Stimulated activated CD8-positive, alpha-beta memory T cell treated with anti-CD3 and anti-CD28 coated beads, Interleukin-2, amount 100 ng/mL, for 1 hour (primary cell): ENCODE measurements at regions not wholly inside any gene's neighbourhood (a gene's known extent, or its start where the extent isn't known, plus 50 kb on each side); places are given as distances from the start of the nearest gene placed in this dataset.

ENCODE experiments used
- DNase-seq, 2 donors: peaks; one replicate each; pipeline ENCODE4 v3.0.0-alpha.2; 2020; ENCODE audit warnings: low read depth in 2 of 2

- no peak for DNase-seq
These were observed 65.6 kb upstream of the KDM7A start for GRCh38 chr7:140242057-140243031.

GRCh38 chr7:140239653-140239935, 62.8 kb upstream of the KDM7A start:
- DNase-seq: no peak

GRCh38 chr7:140238778-140239652, 62.2 kb upstream of the KDM7A start:
- no peak for DNase-seq

GRCh38 chr7:140237390-140237789, 60.6 kb upstream of the KDM7A start:
- DNase-seq: no peak

GRCh38 chr7:140236626-140237025, 59.8 kb upstream of the KDM7A start:
- DNase-seq: no peak

- DNase-seq: no peak
These were observed 58.3 kb upstream of the KDM7A start for GRCh38 chr7:140235114-140235513.

- no peak for DNase-seq
These were observed 56.5 kb upstream of the KDM7A start for GRCh38 chr7:140232957-140233917.

GRCh38 chr7:140231771-140232491, 55.1 kb upstream of the KDM7A start:
- DNase-seq: no peak

GRCh38 chr7:140230861-140231770, 54.3 kb upstream of the KDM7A start:
- peak in 1 of 2 donors; percentile 20 for DNase-seq

GRCh38 chr7:140230516-140230860, 53.7 kb upstream of the KDM7A start:
- peak; percentile 51 to 60 for DNase-seq

GRCh38 chr7:140229591-140230515, 53.1 kb upstream of the KDM7A start:
- DNase-seq: peak; percentile 37 to 43

- DNase-seq: no peak
These were observed 52.3 kb upstream of the KDM7A start for GRCh38 chr7:140229101-140229525.
